Fibroblast of the aortic adventitia (primary cell): ENCODE measurements at regions not wholly inside any gene's neighbourhood (a gene's known extent, or its start where the extent isn't known, plus 50 kb on each side); places are given as distances from the start of the nearest gene placed in this dataset.

ENCODE experiments used
- DNase-seq: peaks from one replicate; pipeline ENCODE4 v3.0.0-alpha.2; 2010; ENCODE audit warnings: low read depth
- H3K4me3 ChIP-seq: 2 replicates; pipeline ENCODE4 v1.5.1; 2011; ENCODE audit warnings: low read depth, mild to moderate bottlenecking, control low read depth, low read length, moderate library complexity
- TF ChIP-seq, protein P1 (sequence below): IDR thresholded peaks from 2 replicates; pipeline ENCODE4 v1.5.1; 2011; ENCODE audit warnings: mild to moderate bottlenecking, low read length, control low read depth, inconsistent platforms; ENCODE audit not compliant: insufficient read depth

DNA sequence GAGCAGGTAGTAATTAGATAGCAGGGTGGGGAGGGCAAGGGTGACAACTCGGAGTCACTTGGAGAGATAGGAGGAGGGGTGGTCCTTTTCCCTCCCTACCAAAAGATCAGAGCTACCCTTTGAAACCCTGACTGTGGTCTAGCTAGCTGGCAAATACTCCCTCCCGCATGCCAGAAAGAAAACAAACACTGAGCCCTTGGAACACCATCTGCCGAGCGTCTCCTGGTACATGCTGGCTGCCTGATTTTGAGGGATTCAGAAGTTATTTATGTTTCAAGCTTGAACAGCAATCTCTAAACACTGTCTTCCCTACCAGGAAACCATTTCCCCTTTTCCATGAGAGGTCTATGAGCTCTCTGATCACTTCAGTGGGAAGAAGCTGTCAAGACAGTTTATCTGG, 291.6 kb upstream of the CFAP20DC start:
- H3K4me3 ChIP-seq: no peak overlapping the region
- no peak for DNase-seq
- TF ChIP-seq, protein P1, sequence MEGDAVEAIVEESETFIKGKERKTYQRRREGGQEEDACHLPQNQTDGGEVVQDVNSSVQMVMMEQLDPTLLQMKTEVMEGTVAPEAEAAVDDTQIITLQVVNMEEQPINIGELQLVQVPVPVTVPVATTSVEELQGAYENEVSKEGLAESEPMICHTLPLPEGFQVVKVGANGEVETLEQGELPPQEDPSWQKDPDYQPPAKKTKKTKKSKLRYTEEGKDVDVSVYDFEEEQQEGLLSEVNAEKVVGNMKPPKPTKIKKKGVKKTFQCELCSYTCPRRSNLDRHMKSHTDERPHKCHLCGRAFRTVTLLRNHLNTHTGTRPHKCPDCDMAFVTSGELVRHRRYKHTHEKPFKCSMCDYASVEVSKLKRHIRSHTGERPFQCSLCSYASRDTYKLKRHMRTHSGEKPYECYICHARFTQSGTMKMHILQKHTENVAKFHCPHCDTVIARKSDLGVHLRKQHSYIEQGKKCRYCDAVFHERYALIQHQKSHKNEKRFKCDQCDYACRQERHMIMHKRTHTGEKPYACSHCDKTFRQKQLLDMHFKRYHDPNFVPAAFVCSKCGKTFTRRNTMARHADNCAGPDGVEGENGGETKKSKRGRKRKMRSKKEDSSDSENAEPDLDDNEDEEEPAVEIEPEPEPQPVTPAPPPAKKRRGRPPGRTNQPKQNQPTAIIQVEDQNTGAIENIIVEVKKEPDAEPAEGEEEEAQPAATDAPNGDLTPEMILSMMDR: no peak

DNA sequence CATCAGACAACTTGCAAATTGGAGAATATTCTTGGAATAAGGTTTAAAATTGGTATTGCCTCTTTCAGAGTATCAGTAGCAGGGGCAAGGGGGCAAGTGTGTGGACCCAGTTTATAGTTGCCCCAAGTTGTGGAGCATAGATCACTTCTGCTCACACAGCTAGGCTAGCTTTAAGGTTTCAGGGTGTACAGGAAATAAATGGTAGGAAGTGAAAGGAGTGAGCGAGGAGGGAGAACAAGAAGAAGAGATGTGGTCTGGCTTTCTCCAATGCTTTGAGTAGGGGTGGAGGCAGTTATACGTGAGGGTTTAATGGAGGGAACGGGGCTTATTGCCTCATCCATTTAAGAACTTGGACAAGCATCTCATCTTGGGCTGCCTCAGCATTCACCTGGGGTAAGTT, 290.0 kb upstream of the CFAP20DC start:
- no peak for DNase-seq
- TF ChIP-seq, protein P1: no peak
- no peak overlapping the region for H3K4me3 ChIP-seq

DNA sequence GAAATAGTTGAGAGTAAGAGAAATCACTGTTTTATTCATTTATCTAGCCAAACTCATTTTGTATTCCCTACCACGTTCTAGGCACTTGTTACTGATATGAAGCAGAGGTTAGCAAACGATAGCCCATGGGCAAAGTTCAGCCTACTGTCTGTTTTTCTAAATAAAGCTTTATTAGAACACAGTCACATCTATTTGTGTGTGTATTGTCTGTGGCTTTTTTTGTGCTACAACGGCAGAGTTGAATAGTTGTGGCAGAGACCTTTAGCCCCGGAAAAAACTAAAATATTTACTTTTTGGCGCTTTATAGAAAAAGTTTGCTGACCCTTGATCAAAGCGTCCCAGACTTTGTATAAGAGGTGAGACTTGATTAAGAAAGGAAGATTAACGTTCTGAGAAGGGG, 289.1 kb upstream of the CFAP20DC start:
- DNase-seq: no peak
- TF ChIP-seq, protein P1: no peak
- no peak overlapping the region for H3K4me3 ChIP-seq

DNA sequence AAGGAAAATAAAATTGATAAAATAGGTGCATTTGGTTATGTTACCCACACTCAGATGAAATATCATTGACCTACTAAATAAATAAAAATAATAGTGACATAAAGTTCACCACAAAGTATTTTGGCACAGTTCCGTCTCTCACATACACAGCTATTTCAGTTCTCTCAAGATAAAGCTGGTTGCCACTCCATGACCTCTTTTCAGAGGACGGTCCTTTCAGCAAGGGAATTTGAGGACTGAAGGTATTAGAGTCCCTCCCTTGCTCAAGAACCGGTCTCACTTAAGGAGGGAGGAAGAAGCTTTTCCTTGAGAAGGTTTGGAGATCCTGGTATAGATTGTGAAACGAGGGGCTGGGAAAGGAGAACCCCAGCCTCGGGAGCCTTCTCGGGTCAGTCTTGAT, 285.5 kb upstream of the CFAP20DC start:
- DNase-seq: no peak
- TF ChIP-seq, protein P1: no peak
- no peak overlapping the region for H3K4me3 ChIP-seq

DNA sequence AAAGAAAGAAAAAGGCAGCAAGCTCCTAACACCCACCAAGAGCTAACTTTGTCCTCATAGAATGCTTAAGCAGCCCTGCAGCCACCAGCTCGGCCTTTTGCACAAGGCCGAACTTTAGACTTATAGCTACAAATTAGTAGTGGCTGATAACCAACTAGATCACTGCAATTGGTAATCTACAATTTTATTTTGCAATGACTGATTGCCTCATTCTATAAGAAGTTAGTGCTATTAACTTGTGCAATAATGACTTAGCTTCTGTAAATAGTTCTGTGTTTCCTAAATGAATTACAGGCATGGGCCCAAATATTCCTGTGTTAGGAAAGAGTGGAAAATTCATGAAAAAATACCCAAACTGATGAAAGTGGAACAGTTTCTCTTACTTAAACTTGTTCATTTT, 284.8 kb upstream of the CFAP20DC start:
- H3K4me3 ChIP-seq: no peak overlapping the region
- DNase-seq: peak; percentile 56
- TF ChIP-seq, protein P1: no peak

DNA sequence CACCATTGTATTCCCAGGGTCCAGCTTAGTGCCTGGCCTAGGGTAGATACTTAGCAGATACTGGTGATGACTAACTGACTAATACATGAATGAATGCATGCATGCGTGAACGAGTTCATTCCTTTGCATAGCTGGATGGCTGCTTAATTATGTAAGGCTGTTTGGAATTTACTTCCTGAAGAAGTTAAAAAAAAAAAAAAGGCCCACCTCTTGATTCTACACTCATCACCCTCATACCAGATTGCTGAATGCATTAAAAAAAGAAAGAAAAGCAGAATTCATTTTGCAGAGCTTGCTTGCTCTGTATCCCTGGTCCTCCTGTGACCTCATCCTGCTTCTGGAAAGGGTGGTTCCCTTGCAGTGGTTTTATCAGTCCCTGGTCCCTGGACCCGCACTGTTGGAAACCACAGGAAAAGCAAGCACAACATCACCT, 277.6 kb upstream of the CFAP20DC start:
- no peak overlapping the region for H3K4me3 ChIP-seq
- DNase-seq: peak; percentile 82

More for the DNA sequence above, 277.6 kb upstream of the CFAP20DC start:
- TF ChIP-seq, protein P1: no peak
